ENCODE measurements at regions not wholly inside any gene's neighbourhood (a gene's known extent, or its start where the extent isn't known, plus 50 kb on each side); places are given as distances from the start of the nearest gene placed in this dataset.

DNA sequence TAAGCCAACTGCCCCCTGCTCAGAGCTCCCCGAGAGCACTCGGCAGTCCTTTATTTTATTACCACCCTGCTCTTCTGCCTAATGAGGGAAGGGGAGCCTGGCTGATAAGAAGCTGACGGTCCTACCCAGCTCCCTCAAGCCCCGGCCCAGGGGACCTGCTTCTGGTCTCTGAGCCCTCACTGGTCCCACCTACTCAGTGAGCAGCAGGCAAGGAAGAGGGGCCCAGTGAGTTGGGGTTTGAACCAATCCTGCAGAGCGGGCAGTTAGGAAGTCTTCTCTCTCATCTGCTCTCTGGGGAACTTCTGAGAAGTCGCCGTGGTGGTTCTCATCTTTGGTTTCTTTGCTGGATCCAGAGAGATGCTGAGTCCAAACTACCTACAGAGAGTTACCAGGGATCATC, 218.9 kb downstream of the NDUFA10 start:
- TF ChIP-seq, protein P1, sequence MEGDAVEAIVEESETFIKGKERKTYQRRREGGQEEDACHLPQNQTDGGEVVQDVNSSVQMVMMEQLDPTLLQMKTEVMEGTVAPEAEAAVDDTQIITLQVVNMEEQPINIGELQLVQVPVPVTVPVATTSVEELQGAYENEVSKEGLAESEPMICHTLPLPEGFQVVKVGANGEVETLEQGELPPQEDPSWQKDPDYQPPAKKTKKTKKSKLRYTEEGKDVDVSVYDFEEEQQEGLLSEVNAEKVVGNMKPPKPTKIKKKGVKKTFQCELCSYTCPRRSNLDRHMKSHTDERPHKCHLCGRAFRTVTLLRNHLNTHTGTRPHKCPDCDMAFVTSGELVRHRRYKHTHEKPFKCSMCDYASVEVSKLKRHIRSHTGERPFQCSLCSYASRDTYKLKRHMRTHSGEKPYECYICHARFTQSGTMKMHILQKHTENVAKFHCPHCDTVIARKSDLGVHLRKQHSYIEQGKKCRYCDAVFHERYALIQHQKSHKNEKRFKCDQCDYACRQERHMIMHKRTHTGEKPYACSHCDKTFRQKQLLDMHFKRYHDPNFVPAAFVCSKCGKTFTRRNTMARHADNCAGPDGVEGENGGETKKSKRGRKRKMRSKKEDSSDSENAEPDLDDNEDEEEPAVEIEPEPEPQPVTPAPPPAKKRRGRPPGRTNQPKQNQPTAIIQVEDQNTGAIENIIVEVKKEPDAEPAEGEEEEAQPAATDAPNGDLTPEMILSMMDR (conservative IDR thresholded peaks at IDR 0.05; ENCODE audit: control insufficient read depth, insufficient read depth, low read depth, low read length), result no peak
- no peak overlapping the region for H3K4me3 ChIP-seq (ENCODE audit: control insufficient read depth, low read depth, low read length)
- no peak for DNase-seq (ENCODE audit: low read depth)

DNA sequence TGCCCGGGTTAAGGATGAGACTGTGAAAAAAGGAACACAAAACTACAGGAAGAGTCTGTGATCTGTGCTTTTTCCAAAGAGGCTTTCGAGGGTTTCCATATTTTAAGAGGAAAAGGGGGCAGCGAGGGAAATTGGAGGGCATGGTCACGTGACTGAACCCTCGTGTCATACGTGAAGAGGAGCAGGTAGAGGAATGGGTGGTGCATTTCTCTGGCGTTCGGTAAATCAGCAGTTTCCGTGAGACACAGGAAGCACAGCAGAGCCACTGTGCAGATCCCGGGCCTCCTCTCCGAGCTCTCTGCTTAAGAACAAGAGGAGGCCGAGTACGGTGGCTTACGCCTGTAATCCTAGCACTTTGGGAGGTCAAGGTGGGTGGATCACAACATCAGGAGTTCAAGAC, 219.7 kb downstream of the NDUFA10 start:
- H3K4me3 ChIP-seq (ENCODE audit: control insufficient read depth, low read depth, low read length), result no peak overlapping the region
- TF ChIP-seq, protein P1 (conservative IDR thresholded peaks at IDR 0.05; ENCODE audit: control insufficient read depth, insufficient read depth, low read depth, low read length), result no peak
- no peak for DNase-seq (ENCODE audit: low read depth)

DNA sequence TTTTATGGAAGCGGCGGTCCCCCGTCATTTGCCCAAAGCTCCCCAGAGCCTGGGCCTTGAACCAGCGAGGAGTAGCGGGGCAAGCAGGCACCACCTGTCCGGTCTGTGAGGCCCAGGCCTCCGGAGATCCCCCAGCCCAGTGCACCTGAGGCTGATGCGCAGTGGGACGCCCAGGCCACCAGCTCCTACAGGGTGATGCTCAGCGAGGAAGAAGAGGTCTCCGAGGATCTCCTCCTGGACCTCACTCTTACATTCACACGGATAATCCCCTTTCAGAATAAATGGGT, 220.2 kb downstream of the NDUFA10 start:
- TF ChIP-seq, protein P1 (conservative IDR thresholded peaks at IDR 0.05; ENCODE audit: control insufficient read depth, insufficient read depth, low read depth, low read length), result no peak
- no peak for DNase-seq (ENCODE audit: low read depth)
- no peak overlapping the region for H3K4me3 ChIP-seq (ENCODE audit: control insufficient read depth, low read depth, low read length)

DNA sequence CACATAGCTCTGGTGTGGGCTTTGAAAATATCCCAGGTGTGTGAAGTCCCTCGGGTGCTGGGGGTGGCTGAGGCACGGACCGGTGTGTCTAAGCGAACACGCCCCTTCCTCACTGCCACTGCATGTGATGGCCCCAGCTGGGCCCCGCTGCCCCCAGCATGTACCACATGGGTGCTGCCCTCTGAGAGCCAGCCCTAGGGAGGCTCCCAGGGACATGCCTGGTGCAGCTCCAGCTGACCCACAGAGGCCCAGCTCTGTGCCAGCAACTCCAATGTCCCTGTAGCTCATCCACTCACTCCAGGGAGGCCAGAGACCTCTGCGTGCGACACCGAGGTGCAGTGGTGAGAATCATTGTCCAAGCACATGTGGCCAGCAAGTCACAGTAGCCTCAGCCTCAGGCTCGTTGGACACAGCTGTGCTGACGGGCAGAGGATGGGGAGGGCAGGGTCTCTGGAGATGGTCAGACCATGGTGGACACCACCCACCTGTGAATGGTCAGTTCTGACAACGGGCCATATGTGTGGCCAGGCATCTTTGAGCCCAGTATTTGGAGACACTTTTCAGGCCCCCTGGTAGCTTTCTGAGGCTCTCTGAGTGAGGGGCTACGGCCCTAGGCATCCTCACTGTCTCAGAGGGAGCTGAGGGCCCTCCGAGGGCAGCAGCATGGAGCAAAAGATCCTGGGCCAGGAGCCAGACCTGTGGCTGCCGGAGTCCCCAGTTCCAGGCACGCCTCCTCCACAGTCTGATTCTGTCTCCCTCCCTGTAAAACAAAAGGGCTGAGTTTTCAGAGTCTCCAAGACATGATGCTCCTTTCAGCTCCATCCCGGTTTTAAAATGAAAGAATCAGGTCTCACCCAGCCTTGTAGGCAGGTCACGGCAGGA, 220.7 kb downstream of the NDUFA10 start:
- no peak for DNase-seq (ENCODE audit: low read depth)
- TF ChIP-seq, protein P1 (conservative IDR thresholded peaks at IDR 0.05; ENCODE audit: control insufficient read depth, insufficient read depth, low read depth, low read length), result no peak
- no peak overlapping the region for H3K4me3 ChIP-seq (ENCODE audit: control insufficient read depth, low read depth, low read length)

DNA sequence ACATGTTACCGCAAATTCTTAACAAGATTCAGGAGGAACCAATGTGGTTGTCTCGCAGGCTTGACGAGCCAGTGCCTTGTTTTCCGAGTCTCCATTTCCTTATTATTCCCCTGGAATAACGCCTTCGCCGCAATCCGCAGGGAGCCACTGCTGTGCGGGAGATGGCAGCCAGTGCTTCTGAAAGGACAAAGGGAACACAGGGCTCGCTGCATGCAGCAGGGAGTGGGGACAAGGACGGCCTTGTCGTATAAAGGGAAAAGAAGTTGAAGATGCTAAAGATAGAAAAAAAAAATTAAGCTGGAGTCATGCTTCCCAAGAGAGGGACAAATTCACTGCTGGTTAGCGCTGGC, 221.4 kb downstream of the NDUFA10 start:
- DNase-seq (ENCODE audit: low read depth), result no peak
- TF ChIP-seq, protein P1 (conservative IDR thresholded peaks at IDR 0.05; ENCODE audit: control insufficient read depth, insufficient read depth, low read depth, low read length), result no peak
- no peak overlapping the region for H3K4me3 ChIP-seq (ENCODE audit: control insufficient read depth, low read depth, low read length)

DNA sequence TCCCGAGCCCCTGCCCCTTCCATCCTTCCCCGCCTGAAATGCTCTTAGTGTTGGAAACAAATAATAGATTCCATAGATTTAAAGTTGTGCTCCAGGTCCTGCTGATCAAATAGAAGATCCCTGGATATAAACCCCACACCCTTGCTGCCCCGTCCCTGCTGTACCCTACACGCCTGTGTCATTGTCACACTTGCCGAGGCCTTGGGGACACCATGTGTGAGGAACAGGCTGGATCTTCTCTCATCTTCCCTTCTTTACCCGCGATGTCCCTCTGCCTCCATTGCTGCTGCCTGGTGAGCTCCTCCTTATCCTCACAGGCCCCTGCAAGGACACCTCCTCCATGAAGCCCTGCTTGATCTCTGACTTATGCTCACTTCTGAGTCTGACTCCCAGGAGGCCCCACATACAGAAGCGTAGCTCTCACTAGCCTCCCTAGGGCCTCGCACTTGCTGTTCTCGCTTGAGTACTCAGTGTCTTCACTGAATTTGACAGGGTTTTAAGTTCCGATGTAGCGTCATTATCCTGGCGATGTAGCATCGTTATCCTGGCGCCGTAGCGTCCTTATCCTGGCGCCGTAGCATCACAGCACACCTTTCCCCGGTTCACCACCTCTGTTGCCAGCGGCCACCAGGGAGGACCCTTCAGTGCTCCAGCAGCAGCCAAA, 221.9 kb downstream of the NDUFA10 start:
- DNase-seq (ENCODE audit: low read depth), result no peak

More for the DNA sequence above, 221.9 kb downstream of the NDUFA10 start:
- no peak overlapping the region for H3K4me3 ChIP-seq (ENCODE audit: control insufficient read depth, low read depth, low read length)
- TF ChIP-seq, protein P1 (conservative IDR thresholded peaks at IDR 0.05; ENCODE audit: control insufficient read depth, insufficient read depth, low read depth, low read length), result no peak
